ENCODE measurements at regions not wholly inside any gene's neighbourhood (a gene's known extent, or its start where the extent isn't known, plus 50 kb on each side); places are given as distances from the start of the nearest gene placed in this dataset.

GRCh38 chr6:14543971-14544585 lies 426.5 kb downstream of the CD83 start:
- no peak overlapping the region for H2BK15ac ChIP-seq (ENCODE audit: low read depth, low read length)
- H3K27me3 ChIP-seq (ENCODE audit: insufficient read depth, low read length), result no peaks in the 10 kb centered on the region
- DNase-seq, result no peak
- no peaks in the 10 kb centered on the region for H4K20me1 ChIP-seq (ENCODE audit: control insufficient read depth, insufficient read depth, insufficient read length)
- no peaks in the 10 kb centered on the region for H3K23me2 ChIP-seq (ENCODE audit: insufficient read length, low read depth, low read length, poor library complexity, severe bottlenecking)
- H3K4me2 ChIP-seq (ENCODE audit: insufficient read depth, insufficient read length, low read length), result no peak overlapping the region
- H4K8ac ChIP-seq (replicated peaks; ENCODE audit: insufficient read length, low read depth, low read length), result no peak overlapping the region
- H4K91ac ChIP-seq (ENCODE audit: insufficient read length, low read depth, low read length), result no peak overlapping the region
- H3K27ac ChIP-seq (ENCODE audit: insufficient read length, low read depth, low read length), result no peak overlapping the region
- no peak overlapping the region for H2AFZ ChIP-seq (ENCODE audit: low read length)
- Mint-ChIP-seq H3K27ac (no peak overlapping the region), H3K4me3 (no peak overlapping the region), H3K36me3 (ENCODE audit: insufficient read depth in 1 of 3, low read depth in 3 of 3) (no peaks in the 10 kb centered on the region; a peak in 1 of 7 replicates), H3K9me3 (no peaks in the 10 kb centered on the region; a peak in 1 of 5 replicates), H3K4me1 (peaks cover 43 to 47% of the 10 kb centered on the region in 2 experiments), H3K27me3 (ENCODE audit: low read depth) (peaks cover 3% of the 10 kb centered on the region; the same call in 1 of the 2 replicates)
- no peak overlapping the region for H3K4ac ChIP-seq (ENCODE audit: low read depth, low read length)
- no peak for TF ChIP-seq CTCF (conservative IDR thresholded peaks at IDR 0.05)
- H2BK5ac ChIP-seq (ENCODE audit: insufficient read length, low read length), result no peak overlapping the region
- H3K79me2 ChIP-seq (ENCODE audit: insufficient read depth, low read length), result no peaks in the 10 kb centered on the region
- H3K18ac ChIP-seq (ENCODE audit: insufficient read length, low read depth, low read length), result no peak overlapping the region
- no peak overlapping the region for H3K9ac ChIP-seq (ENCODE audit: extremely low read depth, insufficient read length, low read length)
- no peak overlapping the region for H3T11ph ChIP-seq (ENCODE audit: low read length)
- no peaks in the 10 kb centered on the region for H3K4me1 ChIP-seq (ENCODE audit: insufficient read depth, low read length)
- no peak overlapping the region for H2BK12ac ChIP-seq (ENCODE audit: insufficient read length, low read depth, low read length)
- H2BK120ac ChIP-seq (ENCODE audit: low read depth, low read length, poor library complexity, severe bottlenecking), result no peak overlapping the region
- no peak overlapping the region for H3K23ac ChIP-seq (ENCODE audit: insufficient read length, low read depth, low read length)
- no peak overlapping the region for H3K14ac ChIP-seq (ENCODE audit: insufficient read depth, low read length)
- H2AK5ac ChIP-seq (ENCODE audit: insufficient read length, low read length), result no peak overlapping the region
- H3K56ac ChIP-seq (ENCODE audit: insufficient read length, low read depth, low read length), result no peak overlapping the region
- no CpG with 5 or more reads among the region's 6 CpGs for WGBS (ENCODE audit: extremely low coverage, insufficient read length, low lambda C conversion rate)
- H3K79me1 ChIP-seq (ENCODE audit: insufficient read depth, low read depth, low read length, poor library complexity, severe bottlenecking), result no peaks in the 10 kb centered on the region
- H2BK20ac ChIP-seq (ENCODE audit: low read depth, low read length, poor library complexity, severe bottlenecking), result no peak overlapping the region
- H3K9me3 ChIP-seq (ENCODE audit: control insufficient read depth, low read depth, low read length), result no peaks in the 10 kb centered on the region
- no peak overlapping the region for H4K5ac ChIP-seq (ENCODE audit: insufficient read length, low read depth, low read length)
